ENCODE measurements at regions not wholly inside any gene's neighbourhood (a gene's known extent, or its start where the extent isn't known, plus 50 kb on each side); places are given as distances from the start of the nearest gene placed in this dataset.

- H3K4me2 ChIP-seq (ENCODE audit: insufficient read depth, low read length) = no peak overlapping the region
- no peaks in the 10 kb centered on the region for H3K4me1 ChIP-seq (ENCODE audit: control insufficient read depth, extremely low read depth, insufficient read depth, low read length)
- no peak overlapping the region for H2AFZ ChIP-seq (ENCODE audit: low read depth, low read length)
- no peak for DNase-seq (ENCODE audit: low read depth, low spot score)
- H3K27ac ChIP-seq (ENCODE audit: insufficient read depth, low read depth, low read length) = no peak overlapping the region
- no peaks in the 10 kb centered on the region for H3K9me3 ChIP-seq (replicated peaks; ENCODE audit: control insufficient read depth, insufficient read depth, low read length)
- no peaks in the 10 kb centered on the region for H3K36me3 ChIP-seq (ENCODE audit: control insufficient read depth in 2 of 2, extremely low read depth in 1 of 2, insufficient read depth in 2 of 2, low read length in 2 of 2)
- no peaks in the 10 kb centered on the region for H3K27me3 ChIP-seq (ENCODE audit: control insufficient read depth in 2 of 2, insufficient read depth in 2 of 2, low read length in 2 of 2)
- POLR2A ChIA-PET = no interaction called here
- H3K4me3 ChIP-seq (replicated peaks in 1 of 3; ENCODE audit: insufficient read depth in 1 of 3, low read depth in 1 of 3, low read length in 3 of 3) = no peak overlapping the region
- no TSS peak for BruUV-seq (replicated peaks)
- no peaks in the 10 kb centered on the region for H3K9me1 ChIP-seq (replicated peaks; ENCODE audit: control insufficient read depth, extremely low read depth, insufficient read depth, low read length)
- CTCF ChIA-PET = no interaction called here
- no peak overlapping the region for H3K9ac ChIP-seq (replicated peaks; ENCODE audit: extremely low read depth, insufficient read depth, low read length)
- no peak for TF ChIP-seq MAX (IDR thresholded peaks at IDR 0.05; ENCODE audit: insufficient read depth, insufficient read length)
- no peak for TF ChIP-seq CTCF (IDR thresholded peaks at IDR 0.05; ENCODE audit: extremely low read depth in 1 of 2, insufficient read depth in 1 of 2, low read depth in 1 of 2, low read length in 2 of 2)
- no peak for TF ChIP-seq POLR2A (IDR thresholded peaks at IDR 0.05; ENCODE audit: low read depth, low read length)
- H4K20me1 ChIP-seq (replicated peaks; ENCODE audit: control insufficient read depth, extremely low read depth, insufficient read depth, low read length) = no peaks in the 10 kb centered on the region
- intact Hi-C loops (cut with micrococcal nuclease) (no loop called here), dilution Hi-C loops (cut with MboI; ENCODE audit: extremely low pct_ligation_motif_present, low sequenced_read_pairs) (no loop called here)
- no peak for FAIRE-seq
- H3K79me2 ChIP-seq (ENCODE audit: control insufficient read depth, insufficient read depth, low read length) = no peaks in the 10 kb centered on the region
Observed at GRCh38 chr10:106493226-106493625, 671.3 kb downstream of the SORCS1 start.

GRCh38 chr10:106487726-106488125, 676.8 kb downstream of the SORCS1 start:
- CTCF ChIA-PET = no interaction called here
- no peak for DNase-seq (ENCODE audit: low read depth, low spot score)

More at GRCh38 chr10:106487726-106488125, 676.8 kb downstream of the SORCS1 start:
- Histone ChIP-seq H3K79me2 (ENCODE audit: control insufficient read depth, insufficient read depth, low read length) (no peaks in the 10 kb centered on the region), H3K9me1 (replicated peaks; ENCODE audit: control insufficient read depth, extremely low read depth, insufficient read depth, low read length) (no peaks in the 10 kb centered on the region), H3K27ac (ENCODE audit: insufficient read depth, low read depth, low read length) (no peak overlapping the region), H3K4me2 (ENCODE audit: insufficient read depth, low read length) (no peak overlapping the region), H3K9me3 (replicated peaks; ENCODE audit: control insufficient read depth, insufficient read depth, low read length) (no peaks in the 10 kb centered on the region), H4K20me1 (replicated peaks; ENCODE audit: control insufficient read depth, extremely low read depth, insufficient read depth, low read length) (no peaks in the 10 kb centered on the region), H2AFZ (ENCODE audit: low read depth, low read length) (no peak overlapping the region), H3K36me3 (ENCODE audit: control insufficient read depth in 2 of 2, extremely low read depth in 1 of 2, insufficient read depth in 2 of 2, low read length in 2 of 2) (no peaks in the 10 kb centered on the region), H3K4me1 (ENCODE audit: control insufficient read depth, extremely low read depth, insufficient read depth, low read length) (no peaks in the 10 kb centered on the region), H3K27me3 (ENCODE audit: control insufficient read depth in 2 of 2, insufficient read depth in 2 of 2, low read length in 2 of 2) (no peaks in the 10 kb centered on the region), H3K4me3 (replicated peaks in 1 of 3; ENCODE audit: insufficient read depth in 1 of 3, low read depth in 1 of 3, low read length in 3 of 3) (no peak overlapping the region), H3K9ac (replicated peaks; ENCODE audit: extremely low read depth, insufficient read depth, low read length) (no peak overlapping the region)
- dilution Hi-C loops (cut with MboI; ENCODE audit: extremely low pct_ligation_motif_present, low sequenced_read_pairs) (no loop called here), intact Hi-C loops (cut with micrococcal nuclease) (no loop called here)
- no peak for TF ChIP-seq JUN (IDR thresholded peaks at IDR 0.05; ENCODE audit: borderline replicate concordance, insufficient read depth, insufficient read length, low read depth)
- TF ChIP-seq MYC (IDR thresholded peaks at IDR 0.05; ENCODE audit: low read depth, low read length) = no peak
- TF ChIP-seq FOS (IDR thresholded peaks at IDR 0.05; ENCODE audit: borderline replicate concordance, insufficient read depth, low read length) = no peak
- no peak for TF ChIP-seq GATA2 (IDR thresholded peaks at IDR 0.05; ENCODE audit: insufficient read depth, insufficient read length, low read depth, low read length)
- TF ChIP-seq POLR2AphosphoS5 (IDR thresholded peaks at IDR 0.05; ENCODE audit: insufficient read depth, low read depth, low read length) = no peak
- TF ChIP-seq MAX (IDR thresholded peaks at IDR 0.05; ENCODE audit: insufficient read depth, insufficient read length) = no peak
- TF ChIP-seq EZH2 (IDR thresholded peaks at IDR 0.05; ENCODE audit: borderline replicate concordance, low read depth, low read length, severe bottlenecking) = no peak
- TF ChIP-seq CTCF (IDR thresholded peaks at IDR 0.05; ENCODE audit: extremely low read depth in 1 of 2, insufficient read depth in 1 of 2, low read depth in 1 of 2, low read length in 2 of 2) = no peak
- no peak for TF ChIP-seq POLR2A (IDR thresholded peaks at IDR 0.05; ENCODE audit: low read depth, low read length)
- POLR2A ChIA-PET = no interaction called here
- FAIRE-seq = no peak
- no TSS peak for BruUV-seq (replicated peaks)

All from endothelial cell of umbilical vein (primary cell).